ENCODE measurements at regions not wholly inside any gene's neighbourhood (a gene's known extent, or its start where the extent isn't known, plus 50 kb on each side); places are given as distances from the start of the nearest gene placed in this dataset.
"Not testable (repeated sequence)": the region's sequence is repeated elsewhere in the genome, so short reads cannot be mapped to it uniquely, and the experiment has no call there.

GRCh38 chr9:33623658-33624586 is 99.9 kb downstream of the ANKRD18B start:
- DNase-seq (ENCODE audit: low read depth): peak; percentile 80

DNA sequence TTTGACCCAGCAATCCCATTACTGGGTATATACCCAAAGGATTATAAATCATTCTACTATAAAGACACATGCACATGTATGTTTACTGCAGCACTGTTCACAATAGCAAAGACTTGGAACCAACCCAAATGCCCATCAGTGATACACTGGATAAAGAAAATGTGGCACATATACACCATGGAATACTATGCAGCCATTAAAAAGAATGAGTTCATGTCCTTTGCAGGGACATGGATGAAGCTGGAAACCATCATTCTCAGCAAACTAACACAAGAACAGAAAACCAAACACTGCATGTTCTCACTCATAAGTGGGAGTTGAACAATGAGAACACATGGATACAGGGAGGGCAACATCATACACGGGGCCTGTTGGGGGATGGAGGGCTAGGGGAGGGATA is 104.3 kb downstream of the ANKRD18B start:
- not testable (repeated sequence) for DNase-seq (ENCODE audit: low read depth)

DNA sequence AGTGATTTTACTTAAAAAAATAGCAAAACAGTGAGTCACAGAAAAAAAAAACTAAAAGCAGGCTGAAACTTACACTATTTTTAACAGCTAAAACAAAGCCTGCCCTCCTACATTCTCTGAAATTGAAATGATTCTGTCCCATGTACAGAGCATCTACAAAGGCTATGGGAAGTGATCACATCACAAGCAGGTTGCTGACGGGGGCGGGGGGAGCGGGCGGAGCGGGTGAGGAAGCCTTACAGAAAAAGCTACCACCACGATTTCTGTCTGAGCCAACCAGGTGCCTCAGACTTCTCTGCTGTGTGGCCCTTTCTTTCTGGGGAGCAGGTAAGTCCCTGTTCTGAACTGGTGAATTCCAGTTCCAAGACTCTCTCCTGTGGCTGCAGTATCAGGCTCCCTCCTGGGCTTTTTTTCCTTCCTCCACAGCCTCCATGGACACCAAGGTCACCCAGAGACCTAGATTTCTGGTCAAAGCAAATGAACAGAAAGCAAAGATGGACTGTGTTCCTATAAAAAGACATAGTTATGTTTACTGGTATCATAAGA is 104.9 kb downstream of the ANKRD18B start:
- no peak for DNase-seq (ENCODE audit: low read depth)

DNA sequence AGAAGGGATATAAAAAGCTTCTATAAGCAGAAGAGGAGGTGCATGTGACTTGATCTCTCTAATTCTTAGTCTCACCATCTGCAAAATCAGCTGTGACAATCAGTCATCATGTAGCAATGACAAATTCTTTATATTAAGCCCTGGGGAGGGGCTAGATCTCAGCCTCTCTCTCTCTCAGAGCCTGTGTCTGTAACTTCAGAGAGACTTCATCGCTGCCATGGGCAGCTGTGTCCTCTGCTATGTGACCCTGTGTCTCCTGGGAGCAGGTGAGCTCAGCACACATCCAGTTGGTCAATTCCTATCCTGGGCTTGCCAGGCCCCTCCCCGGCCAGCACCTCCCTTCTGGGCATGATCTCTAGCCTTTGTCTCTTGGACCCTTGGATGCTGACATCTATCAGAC is 109.6 kb downstream of the ANKRD18B start:
- DNase-seq (ENCODE audit: low read depth): no peak

DNA sequence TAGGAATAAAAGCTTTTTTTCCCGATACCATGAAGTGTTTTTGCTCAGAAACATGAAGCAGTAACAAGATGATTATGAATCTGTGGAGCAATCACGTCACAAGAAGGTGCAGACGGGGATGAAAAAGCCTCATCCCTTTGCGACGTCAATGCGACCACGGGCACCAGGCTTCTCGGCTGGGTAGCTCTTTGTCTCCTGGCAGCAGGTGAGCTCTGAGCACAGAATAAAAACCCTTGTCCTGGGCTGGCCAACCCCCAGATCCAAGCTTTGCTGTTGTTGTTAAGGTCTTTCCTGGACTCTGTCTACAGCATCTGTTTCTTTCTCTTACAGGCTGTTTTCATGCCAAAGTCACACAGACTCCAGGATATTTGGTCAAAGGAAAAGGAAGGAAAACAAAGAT is 113.8 kb downstream of the ANKRD18B start:
- no peak for DNase-seq (ENCODE audit: low read depth)

DNA sequence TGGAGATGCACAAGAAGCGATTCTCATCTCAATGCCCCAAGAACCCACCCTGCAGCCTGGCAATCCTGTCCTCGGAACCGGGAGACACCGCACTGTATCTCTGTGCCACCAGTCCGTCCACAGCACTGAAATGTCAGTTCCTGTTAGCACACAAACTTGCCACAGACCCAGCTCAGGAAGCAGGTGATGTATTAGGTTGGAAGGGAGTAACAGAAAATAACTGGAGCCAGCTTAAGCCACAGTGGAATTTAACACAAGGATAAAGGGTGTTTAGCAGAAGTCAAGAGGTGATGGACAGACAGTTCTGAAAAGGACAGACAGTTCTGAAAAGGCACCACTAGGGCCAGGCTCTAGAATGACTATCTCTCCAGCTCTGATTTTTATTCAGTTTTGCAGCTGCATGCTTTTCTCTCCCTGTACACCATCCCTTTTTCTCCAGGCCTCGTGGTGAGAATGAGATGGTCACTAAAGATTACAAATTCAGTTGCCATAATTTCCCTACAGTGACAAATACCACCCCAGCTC is 114.4 kb downstream of the ANKRD18B start:
- no peak for DNase-seq (ENCODE audit: low read depth)

DNA sequence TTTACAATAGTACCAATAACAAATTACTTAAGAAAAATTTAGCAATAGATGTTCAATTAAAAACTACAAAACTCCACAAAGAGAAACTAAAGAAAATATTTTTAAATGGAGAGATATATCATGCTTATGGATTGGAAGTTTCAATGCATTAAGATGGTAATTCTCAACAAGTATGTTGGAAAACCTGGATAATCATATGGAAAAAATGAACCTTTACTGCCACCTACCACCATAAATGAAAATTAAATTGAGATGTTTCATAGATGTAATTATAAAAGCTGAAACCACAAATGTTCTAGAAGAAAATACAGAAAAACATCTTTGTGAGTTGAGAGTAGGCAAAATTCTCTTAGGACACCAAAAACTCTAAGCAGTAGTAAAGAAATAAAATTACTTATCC is 121.7 kb downstream of the ANKRD18B start:
- DNase-seq (ENCODE audit: low read depth): no peak

- DNase-seq (ENCODE audit: low read depth): no peak
Measured at GRCh38 chr9:33649463-33649862, 125.4 kb downstream of the ANKRD18B start.

DNA sequence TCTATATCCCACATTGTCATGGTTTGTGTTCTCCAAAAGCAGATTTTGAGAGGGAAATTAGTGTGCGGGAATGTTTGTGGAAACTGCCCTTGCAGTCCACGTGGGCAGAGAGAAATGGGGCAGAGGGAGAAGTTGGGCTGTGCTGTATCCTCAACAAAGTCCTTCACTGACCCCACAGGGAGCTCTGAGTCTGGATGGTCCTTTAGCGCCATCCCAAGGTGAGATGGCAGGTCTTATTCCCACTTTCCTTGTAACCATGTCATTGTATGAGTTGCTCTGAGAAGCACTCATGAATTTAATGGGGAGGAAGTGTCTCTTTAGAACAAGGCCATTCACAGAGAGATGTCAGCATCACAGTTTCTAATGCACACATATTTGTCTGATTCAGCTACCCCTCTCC is 127.1 kb downstream of the ANKRD18B start:
- no peak for DNase-seq (ENCODE audit: low read depth)

DNA sequence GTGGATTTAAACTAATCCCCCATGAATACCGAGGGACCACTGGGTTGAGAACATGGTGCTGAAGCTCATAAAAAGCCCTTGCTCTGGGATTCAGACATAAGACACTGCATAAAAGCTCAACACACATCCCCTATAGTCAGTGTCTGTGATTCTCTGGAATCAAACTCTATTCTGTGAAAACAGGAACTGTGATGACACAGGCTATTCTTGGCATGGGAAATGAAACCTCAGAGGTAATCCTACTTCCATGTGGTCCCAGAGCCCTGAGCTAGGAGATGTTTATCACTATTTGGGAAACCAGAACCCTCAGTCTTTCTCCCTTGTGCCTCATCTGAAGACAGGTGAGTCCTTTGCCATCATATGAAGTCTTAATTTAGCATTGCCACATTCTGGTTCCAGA is 135.4 kb upstream of the PRSS3 start:
- DNase-seq (ENCODE audit: low read depth): peak; percentile 2

GRCh38 chr9:33660772-33661171 is 134.6 kb upstream of the PRSS3 start:
- no peak for DNase-seq (ENCODE audit: low read depth)

GRCh38 chr9:33661176-33661575 is 134.2 kb upstream of the PRSS3 start:
- DNase-seq (ENCODE audit: low read depth): no peak

GRCh38 chr9:33662871-33663270 is 132.5 kb upstream of the PRSS3 start:
- no peak for DNase-seq (ENCODE audit: low read depth)

DNA sequence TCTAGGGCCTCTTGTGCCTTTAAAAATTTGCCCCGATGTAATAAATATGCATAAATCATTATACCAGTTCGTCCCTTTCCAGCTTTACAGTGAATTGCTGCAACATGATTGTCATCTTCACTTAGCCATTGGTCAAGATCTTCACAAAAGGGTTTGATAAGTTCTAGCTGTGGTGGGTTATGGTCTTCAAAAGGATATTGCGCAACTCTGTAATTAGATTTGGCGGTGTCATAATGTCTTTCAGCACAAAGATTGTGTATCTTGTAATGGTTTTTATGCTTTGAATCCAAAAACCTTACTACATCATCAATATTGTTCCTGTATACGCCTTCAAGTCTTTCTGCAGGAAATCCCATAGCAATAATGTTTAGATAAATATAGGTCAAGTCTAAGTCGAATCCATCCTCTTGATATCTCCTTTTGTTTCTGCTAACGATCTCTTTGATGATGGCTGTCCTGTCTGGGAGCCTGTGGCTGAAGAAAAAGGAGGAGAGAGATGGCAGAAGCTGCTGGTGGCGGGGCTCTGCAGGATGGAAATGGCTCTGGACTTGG is 119.1 kb upstream of the PRSS3 start:
- not testable (repeated sequence) for DNase-seq (ENCODE audit: low read depth)

- DNase-seq (ENCODE audit: low read depth): peak; percentile 40
Measured at GRCh38 chr9:33676746-33677505, 118.4 kb upstream of the PRSS3 start.

- DNase-seq (ENCODE audit: low read depth): no peak
Measured at GRCh38 chr9:33677506-33677809, 117.9 kb upstream of the PRSS3 start.

- DNase-seq (ENCODE audit: low read depth): no peak
Measured at GRCh38 chr9:33677961-33678360, 117.4 kb upstream of the PRSS3 start.

GRCh38 chr9:33682551-33682950 is 112.8 kb upstream of the PRSS3 start:
- DNase-seq (ENCODE audit: low read depth): no peak

DNA sequence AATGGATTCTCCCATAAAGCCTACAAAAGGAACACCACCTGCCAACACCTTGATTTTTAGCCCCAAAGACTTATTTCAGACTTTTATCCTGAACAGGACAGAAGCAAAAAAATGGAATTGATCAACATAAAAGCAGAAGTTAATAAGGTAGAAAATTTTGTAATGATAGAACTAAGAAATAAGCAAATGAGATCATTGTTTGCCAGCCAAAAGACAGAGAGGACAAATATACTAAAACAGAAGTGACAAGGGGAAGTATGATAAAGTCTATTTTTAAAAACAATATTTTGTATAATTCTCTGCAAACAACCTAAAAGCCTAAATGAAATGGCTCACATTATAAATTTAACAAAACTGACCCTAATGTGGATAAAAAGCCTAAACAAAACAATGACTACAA is 110.5 kb upstream of the PRSS3 start:
- DNase-seq (ENCODE audit: low read depth): no peak

GRCh38 chr9:33686942-33687341 is 108.4 kb upstream of the PRSS3 start:
- no peak for DNase-seq (ENCODE audit: low read depth)

GRCh38 chr9:33687779-33688178 is 107.6 kb upstream of the PRSS3 start:
- no peak for DNase-seq (ENCODE audit: low read depth)

GRCh38 chr9:33690143-33690933 is 105.0 kb upstream of the PRSS3 start:
- DNase-seq (ENCODE audit: low read depth): no peak

Measured in ELR (cell line).